Body of pancreas (tissue), 4 donors: ENCODE measurements at regions not wholly inside any gene's neighbourhood (a gene's known extent, or its start where the extent isn't known, plus 50 kb on each side); places are given as distances from the start of the nearest gene placed in this dataset.

ENCODE experiments used
- CTCF ChIP-seq, 7 experiments: fragments of 450-650 bp in 4 of 7; fragments of 200-600 bp in 3 of 7; sonication (generic) in 3 of 7; IDR thresholded peaks; one replicate each; pipeline ENCODE4 v1.5.1; 2016 to 2019; ENCODE audit warnings: antibody characterized with exemption in 7 of 7
- POLR2A ChIP-seq, 3 donors: fragments of 450-650 bp; IDR thresholded peaks; one replicate each; pipeline ENCODE4 v1.6.1; 2016; ENCODE audit warnings: antibody characterized with exemption in 3 of 3, mild to moderate bottlenecking in 2 of 3

GRCh38 chr6:104527311-104527710 is 332.4 kb downstream of the HACE1 start:
- TF ChIP-seq CTCF (IDR thresholded peaks at IDR 0.05) (no peak), POLR2A (IDR thresholded peaks at IDR 0.05) (no peak)
